ENCODE measurements at regions not wholly inside any gene's neighbourhood (a gene's known extent, or its start where the extent isn't known, plus 50 kb on each side); places are given as distances from the start of the nearest gene placed in this dataset.

DNA sequence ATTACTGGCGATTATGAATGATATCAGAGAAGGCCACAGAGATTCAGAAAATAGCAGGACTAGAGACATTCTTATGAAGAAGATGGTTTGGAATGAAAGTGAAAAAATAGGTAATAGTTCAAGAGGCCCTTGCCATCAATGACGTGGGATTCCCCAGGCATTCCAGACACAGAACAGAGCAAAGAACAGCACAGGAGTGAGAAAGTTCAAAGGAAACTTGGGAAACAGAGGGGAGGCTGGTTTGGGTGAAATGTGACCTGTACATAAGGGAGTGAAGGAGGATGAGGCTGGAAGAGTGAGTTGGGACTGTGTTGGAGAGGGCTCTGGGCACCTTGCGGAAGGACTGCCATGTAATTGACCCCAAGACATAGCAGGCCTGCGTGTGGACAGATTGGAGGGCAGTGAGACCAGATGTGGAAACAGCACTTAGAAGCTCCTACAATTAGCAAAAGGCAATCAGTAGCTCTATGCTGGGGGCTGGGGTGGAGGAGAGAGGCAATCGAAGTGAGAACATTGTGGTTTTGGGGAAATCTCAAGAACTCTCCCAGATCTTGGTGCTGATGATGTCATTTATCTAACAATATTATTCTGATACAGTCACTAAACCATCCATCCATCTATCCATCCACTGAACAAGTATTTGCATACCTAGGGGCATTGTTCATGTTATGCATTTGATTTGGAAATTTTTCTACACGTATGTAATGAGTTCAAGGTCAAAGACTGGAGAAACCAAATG lies 365.3 kb upstream of the ZFHX3 start:
- DNase-seq, result no peak
- Histone ChIP-seq H3K4me3 (no peak overlapping the region), H3K9me3 (no peaks in the 10 kb centered on the region), H3K4me1 (no peaks in the 10 kb centered on the region), H3K27me3 (no peaks in the 10 kb centered on the region), H3K27ac (no peak overlapping the region), H3K36me3 (no peaks in the 10 kb centered on the region)
- TF ChIP-seq, protein P1, sequence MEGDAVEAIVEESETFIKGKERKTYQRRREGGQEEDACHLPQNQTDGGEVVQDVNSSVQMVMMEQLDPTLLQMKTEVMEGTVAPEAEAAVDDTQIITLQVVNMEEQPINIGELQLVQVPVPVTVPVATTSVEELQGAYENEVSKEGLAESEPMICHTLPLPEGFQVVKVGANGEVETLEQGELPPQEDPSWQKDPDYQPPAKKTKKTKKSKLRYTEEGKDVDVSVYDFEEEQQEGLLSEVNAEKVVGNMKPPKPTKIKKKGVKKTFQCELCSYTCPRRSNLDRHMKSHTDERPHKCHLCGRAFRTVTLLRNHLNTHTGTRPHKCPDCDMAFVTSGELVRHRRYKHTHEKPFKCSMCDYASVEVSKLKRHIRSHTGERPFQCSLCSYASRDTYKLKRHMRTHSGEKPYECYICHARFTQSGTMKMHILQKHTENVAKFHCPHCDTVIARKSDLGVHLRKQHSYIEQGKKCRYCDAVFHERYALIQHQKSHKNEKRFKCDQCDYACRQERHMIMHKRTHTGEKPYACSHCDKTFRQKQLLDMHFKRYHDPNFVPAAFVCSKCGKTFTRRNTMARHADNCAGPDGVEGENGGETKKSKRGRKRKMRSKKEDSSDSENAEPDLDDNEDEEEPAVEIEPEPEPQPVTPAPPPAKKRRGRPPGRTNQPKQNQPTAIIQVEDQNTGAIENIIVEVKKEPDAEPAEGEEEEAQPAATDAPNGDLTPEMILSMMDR (IDR thresholded peaks at IDR 0.05), result no peak
- no peak for TF ChIP-seq POLR2A (IDR thresholded peaks at IDR 0.05)

DNA sequence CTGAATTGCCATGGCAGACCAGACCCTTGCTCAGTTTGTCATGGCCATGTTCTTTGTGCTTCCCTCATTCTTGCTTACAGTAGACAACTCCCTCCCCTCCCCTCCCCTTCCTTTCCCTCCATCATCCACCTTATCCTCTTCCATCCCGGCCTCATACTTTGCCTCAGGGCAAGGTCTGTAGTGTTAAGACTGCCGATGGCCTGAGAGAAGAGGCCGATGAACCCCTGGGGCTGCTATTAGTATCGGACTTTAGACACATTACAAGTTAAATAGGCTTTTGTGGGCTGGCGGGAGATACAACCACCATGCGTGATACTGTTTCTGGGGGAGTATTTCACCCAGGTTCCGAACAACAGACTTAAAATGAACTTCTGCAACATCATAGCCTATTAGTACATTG lies 364.5 kb upstream of the ZFHX3 start:
- Histone ChIP-seq H3K9me3 (no peaks in the 10 kb centered on the region), H3K36me3 (no peaks in the 10 kb centered on the region), H3K4me3 (no peak overlapping the region), H3K4me1 (no peaks in the 10 kb centered on the region), H3K27ac (no peak overlapping the region), H3K27me3 (no peaks in the 10 kb centered on the region)
- no peak for DNase-seq
- TF ChIP-seq POLR2A (IDR thresholded peaks at IDR 0.05), result no peak
- TF ChIP-seq, protein P1 (IDR thresholded peaks at IDR 0.05), result no peak

- no peak for TF ChIP-seq POLR2A (IDR thresholded peaks at IDR 0.05)
- TF ChIP-seq, protein P1 (IDR thresholded peaks at IDR 0.05), result no peak
- Histone ChIP-seq H3K4me3 (no peak overlapping the region), H3K27me3 (no peaks in the 10 kb centered on the region), H3K9me3 (no peaks in the 10 kb centered on the region), H3K36me3 (no peaks in the 10 kb centered on the region), H3K27ac (no peak overlapping the region), H3K4me1 (no peaks in the 10 kb centered on the region)
- DNase-seq, result no peak
Observed at GRCh38 chr16:73408716-73409115, 360.8 kb upstream of the ZFHX3 start.

DNA sequence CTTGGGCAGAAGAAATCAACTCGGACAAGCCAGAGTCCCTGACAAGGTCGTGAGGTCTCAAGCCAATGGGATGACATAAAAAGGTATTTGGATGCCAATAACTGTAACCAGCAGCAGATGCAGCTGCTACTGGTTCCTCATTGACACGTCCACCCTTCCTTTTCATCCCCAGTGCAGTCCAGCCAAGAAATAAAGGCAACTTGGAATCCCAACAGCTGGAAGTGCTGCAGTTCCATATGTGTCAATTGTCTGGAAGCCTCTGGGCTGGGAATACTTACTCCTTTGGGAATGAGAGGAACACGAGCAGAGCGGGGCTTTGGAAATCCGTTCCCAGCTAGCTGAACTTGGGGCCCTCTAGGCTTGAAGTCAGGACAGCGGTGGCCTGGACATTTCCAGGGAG lies 360.4 kb upstream of the ZFHX3 start:
- DNase-seq, result no peak
- no peak for TF ChIP-seq POLR2A (IDR thresholded peaks at IDR 0.05)
- TF ChIP-seq, protein P1 (IDR thresholded peaks at IDR 0.05), result no peak
- Histone ChIP-seq H3K4me3 (no peak overlapping the region), H3K27me3 (no peaks in the 10 kb centered on the region), H3K4me1 (no peaks in the 10 kb centered on the region), H3K9me3 (no peaks in the 10 kb centered on the region), H3K27ac (no peak overlapping the region), H3K36me3 (no peaks in the 10 kb centered on the region)

DNA sequence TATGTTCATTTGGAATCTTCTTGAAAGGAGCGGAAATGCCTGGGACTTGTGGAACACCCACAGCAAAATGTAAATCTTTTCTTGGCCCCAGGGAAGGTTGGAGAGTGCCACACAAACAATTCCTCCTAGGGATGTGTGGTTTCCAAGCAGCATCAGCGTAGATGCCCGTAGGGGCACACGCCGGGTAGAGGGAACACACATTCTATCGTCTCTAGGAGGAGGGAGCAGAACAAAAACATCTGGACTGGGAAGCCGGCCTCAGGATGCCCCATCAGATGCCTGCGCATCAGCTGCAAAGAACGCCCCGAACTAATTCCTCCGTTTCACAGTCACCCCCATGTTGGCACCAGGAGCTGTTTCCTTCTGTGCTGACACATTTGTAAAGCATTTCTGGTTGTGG lies 357.9 kb upstream of the ZFHX3 start:
- Histone ChIP-seq H3K27me3 (no peaks in the 10 kb centered on the region), H3K36me3 (no peaks in the 10 kb centered on the region), H3K4me1 (no peaks in the 10 kb centered on the region), H3K9me3 (no peaks in the 10 kb centered on the region), H3K27ac (no peak overlapping the region), H3K4me3 (no peak overlapping the region)
- TF ChIP-seq, protein P1 (IDR thresholded peaks at IDR 0.05), result no peak
- TF ChIP-seq POLR2A (IDR thresholded peaks at IDR 0.05), result no peak
- no peak for DNase-seq

GRCh38 chr16:73404001-73404400 lies 356.1 kb upstream of the ZFHX3 start:
- DNase-seq, result no peak
- no peak for TF ChIP-seq POLR2A (IDR thresholded peaks at IDR 0.05)
- TF ChIP-seq, protein P1 (IDR thresholded peaks at IDR 0.05), result no peak
- Histone ChIP-seq H3K4me3 (no peak overlapping the region), H3K27ac (no peak overlapping the region), H3K9me3 (no peaks in the 10 kb centered on the region), H3K4me1 (no peaks in the 10 kb centered on the region), H3K27me3 (no peaks in the 10 kb centered on the region), H3K36me3 (no peaks in the 10 kb centered on the region)
